ENCODE measurements at regions not wholly inside any gene's neighbourhood (a gene's known extent, or its start where the extent isn't known, plus 50 kb on each side); places are given as distances from the start of the nearest gene placed in this dataset.

GRCh38 chr11:42528471-42528870 lies 783.3 kb upstream of the API5 start:
- TF ChIP-seq CTCF (IDR thresholded peaks at IDR 0.05; ENCODE audit: low read length) (no peak), EZH2phosphoT487 (IDR thresholded peaks at IDR 0.05; ENCODE audit: low read length) (no peak)

Data from MM.1S (cell line).